Skeletal muscle satellite cell (primary cell): ENCODE measurements at regions not wholly inside any gene's neighbourhood (a gene's known extent, or its start where the extent isn't known, plus 50 kb on each side); places are given as distances from the start of the nearest gene placed in this dataset.

Experiments used
- H3K27me3 ChIP-seq: 2 replicates; pipeline ENCODE4 v1.7.0; 2013; ENCODE audit warnings: low read length; ENCODE audit not compliant: control insufficient read depth, insufficient read depth
- H3K36me3 ChIP-seq: 2 replicates; pipeline ENCODE4 v1.7.0; 2013; ENCODE audit warnings: mild to moderate bottlenecking, control low read depth, low read length; ENCODE audit not compliant: insufficient read depth
- H3K4me1 ChIP-seq: 2 replicates; pipeline ENCODE4 v1.7.0; 2013; ENCODE audit warnings: low read length; ENCODE audit not compliant: control insufficient read depth, insufficient read depth
- H3K4me2 ChIP-seq: 2 replicates; pipeline ENCODE4 v1.7.0; 2013; ENCODE audit warnings: mild to moderate bottlenecking, low read length
- H3K4me3 ChIP-seq: 2 replicates; pipeline ENCODE4 v1.7.0; 2013; ENCODE audit warnings: low read length
- H3K9ac ChIP-seq: 2 replicates; pipeline ENCODE4 v1.7.0; 2013; ENCODE audit warnings: mild to moderate bottlenecking, low read depth, low read length, moderate library complexity
- H3K9me3 ChIP-seq: replicated peaks from 2 replicates; pipeline ENCODE4 v1.7.0; 2013; ENCODE audit warnings: mild to moderate bottlenecking, control low read depth, low read length

DNA sequence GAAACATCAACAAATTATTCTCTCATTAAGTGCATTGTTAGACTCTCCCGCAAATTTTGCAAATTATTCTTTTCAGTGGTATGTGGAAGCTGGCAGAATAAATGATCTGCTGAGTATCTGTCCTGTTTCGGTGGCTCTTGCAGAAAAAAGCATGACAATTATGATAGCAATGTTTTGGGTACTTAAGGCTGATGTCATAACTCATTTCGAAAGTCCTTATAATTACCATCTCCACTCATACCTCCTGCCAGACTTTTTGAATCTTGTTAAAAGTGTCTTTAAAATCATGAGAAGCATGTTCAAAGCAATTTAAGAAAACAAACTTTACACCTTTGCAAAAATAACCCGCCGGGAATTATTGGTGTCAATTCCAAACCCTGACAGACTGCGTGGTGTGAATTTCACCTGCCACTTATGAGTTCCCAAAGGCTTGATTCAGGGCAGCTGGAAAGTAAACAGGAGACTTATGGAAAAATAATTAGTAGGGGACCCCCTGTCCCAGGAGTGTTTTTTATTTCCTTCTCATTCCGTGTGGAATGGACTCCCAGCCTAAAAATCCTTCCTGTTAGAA lies 87.6 kb upstream of the E2F3 start:
- no peaks in the 10 kb centered on the region for H3K36me3 ChIP-seq
- H3K27me3 ChIP-seq: peaks cover 22% of the 10 kb centered on the region
- no peak overlapping the region for H3K4me3 ChIP-seq
- no peaks in the 10 kb centered on the region for H3K4me1 ChIP-seq
- no peaks in the 10 kb centered on the region for H3K9me3 ChIP-seq
- H3K9ac ChIP-seq: no peak overlapping the region
- H3K4me2 ChIP-seq: no peak overlapping the region

- no peaks in the 10 kb centered on the region for H3K4me1 ChIP-seq
- H3K9me3 ChIP-seq: no peaks in the 10 kb centered on the region
- H3K36me3 ChIP-seq: no peaks in the 10 kb centered on the region
- no peak overlapping the region for H3K4me2 ChIP-seq
- peaks cover 22% of the 10 kb centered on the region for H3K27me3 ChIP-seq
- no peak overlapping the region for H3K4me3 ChIP-seq
- no peak overlapping the region for H3K9ac ChIP-seq
These were observed 86.5 kb upstream of the E2F3 start for GRCh38 chr6:20314866-20315845.

- Histone ChIP-seq H3K4me2 (no peak overlapping the region), H3K27me3 (peaks cover 22% of the 10 kb centered on the region), H3K4me3 (no peak overlapping the region), H3K9ac (no peak overlapping the region), H3K36me3 (no peaks in the 10 kb centered on the region), H3K9me3 (no peaks in the 10 kb centered on the region), H3K4me1 (no peaks in the 10 kb centered on the region)
These were observed 84.2 kb upstream of the E2F3 start for GRCh38 chr6:20317430-20317829.

DNA sequence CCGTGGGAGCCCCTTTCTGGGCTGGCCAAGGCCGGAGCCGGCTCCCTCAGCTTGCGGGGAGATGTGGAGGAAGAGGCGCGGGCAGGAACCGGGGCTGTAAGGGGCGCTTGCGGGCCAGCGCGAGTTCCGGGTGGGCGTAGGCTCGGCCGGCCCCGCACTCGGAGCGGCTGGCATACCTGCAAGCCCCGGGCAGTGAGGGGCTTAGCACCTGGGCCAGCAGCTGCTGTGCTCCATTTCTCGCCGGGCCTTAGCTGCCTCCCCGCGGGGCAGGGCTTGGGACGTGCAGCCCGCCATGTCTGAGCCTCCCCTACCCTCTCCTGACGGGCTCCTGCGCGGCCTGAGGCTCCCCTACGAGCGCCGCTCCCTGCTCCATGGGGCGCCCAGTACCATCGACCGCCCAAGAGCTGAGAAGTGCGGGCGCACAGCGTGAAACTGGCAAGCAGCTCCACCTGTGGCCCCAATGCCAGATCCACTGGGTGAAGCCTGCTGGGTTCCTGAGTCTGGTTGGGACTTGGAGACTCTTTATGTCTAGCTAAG lies 82.8 kb upstream of the E2F3 start:
- no peak overlapping the region for H3K9ac ChIP-seq
- H3K9me3 ChIP-seq: no peaks in the 10 kb centered on the region
- no peaks in the 10 kb centered on the region for H3K4me1 ChIP-seq
- no peaks in the 10 kb centered on the region for H3K36me3 ChIP-seq
- no peak overlapping the region for H3K4me3 ChIP-seq
- peaks cover 8% of the 10 kb centered on the region for H3K27me3 ChIP-seq
- no peak overlapping the region for H3K4me2 ChIP-seq

- Histone ChIP-seq H3K4me2 (no peak overlapping the region), H3K4me1 (no peaks in the 10 kb centered on the region), H3K9me3 (no peaks in the 10 kb centered on the region), H3K27me3 (peaks cover 1% of the 10 kb centered on the region), H3K36me3 (no peaks in the 10 kb centered on the region), H3K9ac (no peak overlapping the region), H3K4me3 (no peak overlapping the region)
These were observed 81.9 kb upstream of the E2F3 start for GRCh38 chr6:20319520-20320357.

- no peak overlapping the region for H3K4me3 ChIP-seq
- H3K4me1 ChIP-seq: no peaks in the 10 kb centered on the region
- no peak overlapping the region for H3K9ac ChIP-seq
- H3K27me3 ChIP-seq: no peaks in the 10 kb centered on the region
- H3K4me2 ChIP-seq: no peak overlapping the region
- H3K9me3 ChIP-seq: no peaks in the 10 kb centered on the region
- no peaks in the 10 kb centered on the region for H3K36me3 ChIP-seq
These were observed 75.8 kb upstream of the E2F3 start for GRCh38 chr6:20325641-20326421.

DNA sequence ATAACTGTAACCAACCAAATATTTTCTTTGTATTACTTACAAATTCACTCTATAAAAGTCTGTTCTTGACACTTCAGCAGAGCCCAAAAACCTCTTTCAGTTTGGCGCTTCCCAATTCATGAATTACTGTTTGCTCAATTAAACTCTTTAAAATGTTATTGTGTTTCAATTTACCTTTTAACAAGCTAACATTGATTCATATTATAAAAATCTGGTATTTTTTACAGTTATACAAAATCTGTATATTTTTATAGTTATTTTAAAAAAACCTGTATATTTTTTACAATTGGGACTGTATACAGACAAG lies 75.3 kb upstream of the E2F3 start:
- no peak overlapping the region for H3K4me2 ChIP-seq
- no peaks in the 10 kb centered on the region for H3K9me3 ChIP-seq
- H3K9ac ChIP-seq: no peak overlapping the region
- H3K4me1 ChIP-seq: no peaks in the 10 kb centered on the region
- no peaks in the 10 kb centered on the region for H3K27me3 ChIP-seq
- H3K4me3 ChIP-seq: no peak overlapping the region
- H3K36me3 ChIP-seq: no peaks in the 10 kb centered on the region

DNA sequence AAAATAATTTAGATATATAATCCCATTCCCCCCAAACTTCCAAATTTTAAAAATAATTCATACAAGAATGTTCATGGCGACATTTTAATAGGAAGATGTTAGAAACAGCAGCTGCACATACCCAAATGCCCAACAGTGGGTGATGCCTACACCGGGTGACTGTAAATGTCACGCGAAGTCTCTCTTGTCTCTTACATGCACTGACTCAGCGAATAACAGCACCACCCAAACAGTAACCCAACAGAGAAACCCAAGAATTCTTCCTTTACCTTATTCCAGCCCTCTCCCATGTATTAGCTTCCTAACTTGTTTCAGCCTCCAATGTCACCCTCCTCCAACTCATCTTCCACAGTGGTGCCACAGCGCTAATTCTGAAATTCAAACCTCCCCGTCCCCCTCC lies 74.5 kb upstream of the E2F3 start:
- Histone ChIP-seq H3K4me1 (no peaks in the 10 kb centered on the region), H3K4me3 (no peak overlapping the region), H3K4me2 (no peak overlapping the region), H3K9me3 (no peaks in the 10 kb centered on the region), H3K27me3 (no peaks in the 10 kb centered on the region), H3K9ac (no peak overlapping the region), H3K36me3 (no peaks in the 10 kb centered on the region)

- Histone ChIP-seq H3K9ac (no peak overlapping the region), H3K9me3 (no peaks in the 10 kb centered on the region), H3K4me1 (no peaks in the 10 kb centered on the region)
These were observed 73.3 kb upstream of the E2F3 start for GRCh38 chr6:20328266-20328923.

GRCh38 chr6:20328924-20329300 lies 72.8 kb upstream of the E2F3 start:
- Histone ChIP-seq H3K9ac (no peak overlapping the region), H3K27me3 (peaks cover 5% of the 10 kb centered on the region), H3K9me3 (no peaks in the 10 kb centered on the region), H3K4me1 (no peaks in the 10 kb centered on the region), H3K4me2 (no peak overlapping the region), H3K36me3 (no peaks in the 10 kb centered on the region), H3K4me3 (no peak overlapping the region)

More at GRCh38 chr6:20328266-20328923, 73.3 kb upstream of the E2F3 start:
- peaks cover 5% of the 10 kb centered on the region for H3K27me3 ChIP-seq
- H3K36me3 ChIP-seq: no peaks in the 10 kb centered on the region
- no peak overlapping the region for H3K4me2 ChIP-seq
- H3K4me3 ChIP-seq: no peak overlapping the region
